CD14-positive monocyte (primary cell): ENCODE measurements at regions not wholly inside any gene's neighbourhood (a gene's known extent, or its start where the extent isn't known, plus 50 kb on each side); places are given as distances from the start of the nearest gene placed in this dataset.

Experiments
- DNase-seq, 3 donors: peaks; one replicate each; pipeline ENCODE4 v3.0.0-alpha.2; 2011 to 2022
- H2AFZ ChIP-seq: 2 replicates; pipeline ENCODE4 v1.6.0; 2012; ENCODE audit warnings: mild to moderate bottlenecking, low read depth, low read length, inconsistent platforms; ENCODE audit not compliant: insufficient read depth, poor library complexity, severe bottlenecking
- H3K27ac ChIP-seq, 2 donors: 1 replicate in 1 of 2; 2 replicates in 1 of 2; pipeline ENCODE4 v1.5.1; 2012 to 2013; ENCODE audit warnings: low read length in 2 of 2, control low read depth in 1 of 2, inconsistent platforms in 1 of 2, low read depth in 1 of 2, mild to moderate bottlenecking in 1 of 2
- H3K27me3 ChIP-seq, 2 donors: one replicate each; pipeline versions ENCODE4 v1.6.0 to v1.6.1; 2011 to 2013; ENCODE audit warnings: low read length in 2 of 2; ENCODE audit not compliant: control insufficient read depth in 2 of 2, insufficient read depth in 2 of 2
- H3K36me3 ChIP-seq, 2 donors: replicated peaks in 1 of 2; 1 replicate in 1 of 2; 2 replicates in 1 of 2; pipeline versions ENCODE4 v1.5.1 to v1.6.1; 2012 to 2013; ENCODE audit warnings: low read length in 2 of 2, control low read depth in 1 of 2, inconsistent platforms in 1 of 2, mild to moderate bottlenecking in 1 of 2; ENCODE audit not compliant: insufficient read depth in 2 of 2, control insufficient read depth in 1 of 2
- H3K4me1 ChIP-seq, 2 donors: 1 replicate in 1 of 2; 2 replicates in 1 of 2; pipeline versions ENCODE4 v1.5.1 to v1.6.1; 2012 to 2013; ENCODE audit warnings: low read length in 2 of 2, control low read depth in 1 of 2, inconsistent platforms in 1 of 2, mild to moderate bottlenecking in 1 of 2, moderate library complexity in 1 of 2; ENCODE audit not compliant: insufficient read depth in 2 of 2, control insufficient read depth in 1 of 2
- H3K4me2 ChIP-seq: replicated peaks from 2 replicates; pipeline ENCODE3; 2012; ENCODE audit warnings: low read length, moderate library complexity, mild to moderate bottlenecking; ENCODE audit not compliant: poor library complexity, severe bottlenecking; ENCODE audit errors: extremely low read depth
- H3K4me3 ChIP-seq, 3 experiments: fragments of 200-600 bp in 1 of 3; sonication (generic) in 1 of 3; replicated peaks in 1 of 3; 1 replicate in 2 of 3; 2 replicates in 1 of 3; pipeline ENCODE4 v1.5.1; 2011 to 2013; ENCODE audit warnings: low read length in 3 of 3, mild to moderate bottlenecking in 3 of 3, control low read depth in 2 of 3, low read depth in 2 of 3, inconsistent platforms in 1 of 3, moderate library complexity in 1 of 3
- H3K79me2 ChIP-seq: 2 replicates; pipeline ENCODE4 v1.6.0; 2012; ENCODE audit warnings: mild to moderate bottlenecking, control low read depth, inconsistent platforms, low read length, moderate library complexity; ENCODE audit not compliant: insufficient read depth
- H3K9ac ChIP-seq: 2 replicates; pipeline ENCODE4 v1.6.0; 2017; ENCODE audit warnings: low read length, mild to moderate bottlenecking; ENCODE audit not compliant: insufficient read depth, poor library complexity, severe bottlenecking
- H3K9me3 ChIP-seq, 2 donors: replicated peaks in 1 of 2; 1 replicate in 1 of 2; 2 replicates in 1 of 2; pipeline versions ENCODE4 v1.5.1 to v1.6.1; 2012 to 2013; ENCODE audit warnings: low read length in 2 of 2, control low read depth in 1 of 2; ENCODE audit not compliant: control insufficient read depth in 1 of 2, insufficient read depth in 1 of 2
- H4K20me1 ChIP-seq: 2 replicates; pipeline ENCODE4 v1.6.0; 2012; ENCODE audit warnings: mild to moderate bottlenecking, low read length, control low read depth, moderate library complexity; ENCODE audit not compliant: insufficient read depth
- H3K27ac Mint-ChIP-seq, 7 donors: one replicate each; pipeline ENCODE4 v1.8.0; 2020; ENCODE audit warnings: mild to moderate bottlenecking in 7 of 7, mixed read lengths in 7 of 7, moderate library complexity in 6 of 7, inconsistent platforms in 2 of 7
- H3K27me3 Mint-ChIP-seq, 3 donors: one replicate each; pipeline ENCODE4 v1.8.0; 2021 to 2022; ENCODE audit warnings: low read depth in 3 of 3, mild to moderate bottlenecking in 3 of 3, mixed read lengths in 3 of 3, moderate library complexity in 3 of 3, inconsistent platforms in 1 of 3
- H3K36me3 Mint-ChIP-seq, 2 donors: one replicate each; pipeline ENCODE4 v1.8.0; 2020; ENCODE audit warnings: mixed read lengths in 2 of 2, inconsistent platforms in 1 of 2, mild to moderate bottlenecking in 1 of 2
- H3K4me1 Mint-ChIP-seq: one replicate; pipeline ENCODE4 v1.8.0; 2020; ENCODE audit warnings: mild to moderate bottlenecking, mixed read lengths
- H3K4me3 Mint-ChIP-seq, 2 donors: one replicate each; pipeline ENCODE4 v1.8.0; 2020; ENCODE audit warnings: mild to moderate bottlenecking in 2 of 2, mixed read lengths in 2 of 2, moderate library complexity in 1 of 2
- H3K9me3 Mint-ChIP-seq, 7 donors: one replicate each; pipeline ENCODE4 v1.8.0; 2020 to 2022; ENCODE audit warnings: mixed read lengths in 7 of 7, mild to moderate bottlenecking in 6 of 7, moderate library complexity in 6 of 7, inconsistent platforms in 2 of 7
- CTCF ChIP-seq: fragments of 200-600 bp; IDR thresholded peaks from one replicate; pipeline ENCODE4 v1.8.0; 2022; ENCODE audit warnings: antibody characterized with exemption, mild to moderate bottlenecking
- WGBS: methylation state at CpG from one replicate; pipeline ENCODE4 v1.1.5; 2013; ENCODE audit warnings: missing lambda C conversion rate; ENCODE audit not compliant: insufficient coverage; 5-methylcytosine and 5-hydroxymethylcytosine counted together
- intact Hi-C, 2 donors: fragments of 100-400 bp; cut with micrococcal nuclease; formaldehyde crosslinking; loops; one replicate each; pipeline versions ENCODE4 v1.15.0 to v1.15.1; 2023

- H3K4me3 Mint-ChIP-seq: no peak overlapping the region
- Histone ChIP-seq H3K4me2 (no peak overlapping the region), H3K79me2 (no peaks in the 10 kb centered on the region), H2AFZ (no peak overlapping the region), H3K9me3 (no peaks in the 10 kb centered on the region), H3K4me3 (no peak overlapping the region), H4K20me1 (no peaks in the 10 kb centered on the region), H3K9ac (no peak overlapping the region), H3K27ac (no peak overlapping the region), H3K4me1 (no peaks in the 10 kb centered on the region), H3K36me3 (no peaks in the 10 kb centered on the region), H3K27me3 (no peaks in the 10 kb centered on the region)
- DNase-seq: no peak
- no peak for TF ChIP-seq CTCF
- no CpG with 5 or more reads among the region's 2 CpGs for WGBS
- H3K27ac Mint-ChIP-seq: no peak overlapping the region
- no peaks in the 10 kb centered on the region for H3K36me3 Mint-ChIP-seq
- H3K4me1 Mint-ChIP-seq: no peaks in the 10 kb centered on the region
- H3K27me3 Mint-ChIP-seq: peaks cover 0 to 1% (median 0%) of the 10 kb centered on the region in 3 donors
- H3K9me3 Mint-ChIP-seq: peaks cover 0 to 7% (median 3%) of the 10 kb centered on the region in 7 donors
- intact Hi-C loops: no loop called here
Measured at GRCh38 chr4:54575919-54576318, 81.8 kb upstream of the KIT start.

- Histone ChIP-seq H3K4me2 (no peak overlapping the region), H3K36me3 (no peaks in the 10 kb centered on the region), H2AFZ (no peak overlapping the region), H3K27me3 (no peaks in the 10 kb centered on the region), H3K27ac (no peak overlapping the region), H3K4me3 (no peak overlapping the region), H4K20me1 (no peaks in the 10 kb centered on the region), H3K9me3 (no peaks in the 10 kb centered on the region), H3K4me1 (no peaks in the 10 kb centered on the region), H3K79me2 (no peaks in the 10 kb centered on the region), H3K9ac (no peak overlapping the region)
- no peaks in the 10 kb centered on the region for H3K9me3 Mint-ChIP-seq
- H3K27me3 Mint-ChIP-seq: peaks cover 1 to 2% (median 1%) of the 10 kb centered on the region in 3 donors
- H3K36me3 Mint-ChIP-seq: no peaks in the 10 kb centered on the region
- no CpG with 5 or more reads among the region's 2 CpGs for WGBS
- no peak for TF ChIP-seq CTCF
- intact Hi-C loops: no loop called here
- DNase-seq: no peak
- H3K4me3 Mint-ChIP-seq: no peak overlapping the region
- no peaks in the 10 kb centered on the region for H3K4me1 Mint-ChIP-seq
- no peak overlapping the region for H3K27ac Mint-ChIP-seq
Measured at GRCh38 chr4:54581807-54582206, 76.0 kb upstream of the KIT start.
